ENCODE measurements at regions not wholly inside any gene's neighbourhood (a gene's known extent, or its start where the extent isn't known, plus 50 kb on each side); places are given as distances from the start of the nearest gene placed in this dataset.
"Not testable (repeated sequence)": the region's sequence is repeated elsewhere in the genome, so short reads cannot be mapped to it uniquely, and the experiment has no call there.

DNA sequence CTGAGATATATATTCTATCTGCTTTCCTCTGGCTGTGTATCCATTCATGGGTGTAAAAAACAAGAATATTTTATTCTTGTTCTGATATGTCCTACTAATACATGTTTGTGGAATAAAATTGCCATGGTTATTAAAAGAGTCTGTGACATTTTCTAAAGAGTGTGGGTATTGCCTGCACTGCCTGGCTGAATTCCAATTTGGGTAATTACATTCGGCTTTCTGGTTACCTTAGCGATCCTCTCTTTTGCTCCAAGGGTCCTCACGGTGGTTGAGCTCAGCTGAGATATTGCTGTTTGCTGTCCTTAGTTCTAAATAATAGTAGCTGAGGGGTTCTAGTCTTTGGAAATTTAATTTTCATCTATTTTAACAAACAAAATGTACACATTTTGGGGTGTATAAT lies 301.4 kb upstream of the DNAJC19 start:
- no peak for DNase-seq (ENCODE audit: insufficient read length, low spot score)
- no peak for FAIRE-seq

DNA sequence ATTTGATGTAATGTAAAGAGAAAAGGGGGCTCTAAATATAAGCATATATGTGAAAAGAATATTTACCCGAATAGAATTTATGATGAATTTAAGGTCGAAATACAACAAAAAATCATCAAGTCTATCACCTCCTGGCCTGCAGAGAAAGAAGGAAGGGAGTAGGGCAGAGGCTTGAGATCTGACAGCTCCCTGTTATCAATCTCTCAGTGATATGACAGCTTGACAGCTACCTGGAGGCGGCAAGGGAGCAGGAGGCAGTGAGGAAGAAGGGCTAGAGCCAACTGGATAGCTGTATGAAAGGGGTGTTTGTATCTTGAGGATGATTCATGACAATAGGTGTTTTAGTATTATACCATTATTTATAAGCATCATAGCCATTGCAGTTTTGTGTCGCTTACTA lies 299.8 kb upstream of the DNAJC19 start:
- FAIRE-seq = no peak
- no peak for DNase-seq (ENCODE audit: insufficient read length, low spot score)

DNA sequence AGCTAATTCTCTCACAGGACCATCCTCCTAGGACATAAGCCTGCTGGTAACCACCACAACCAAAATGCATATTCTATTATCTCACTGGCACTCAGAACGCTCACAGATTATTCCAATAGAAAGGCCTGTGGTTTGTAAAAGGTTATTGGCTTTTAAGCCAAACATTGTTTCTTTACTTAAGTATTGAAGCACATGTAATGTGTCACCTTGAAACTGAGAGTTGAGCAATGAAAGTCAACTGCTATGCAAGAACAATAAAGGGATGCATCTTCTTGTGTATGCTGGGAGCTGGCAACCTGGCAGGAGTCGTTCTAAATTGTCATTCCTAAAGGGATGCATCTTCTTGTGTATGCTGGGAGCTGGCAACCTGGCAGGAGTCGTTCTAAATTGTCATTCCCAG lies 298.6 kb upstream of the DNAJC19 start:
- no peak for FAIRE-seq
- no peak for DNase-seq (ENCODE audit: insufficient read length, low spot score)

GRCh38 chr3:181279239-181279565 lies 289.7 kb upstream of the DNAJC19 start:
- FAIRE-seq (no peak), DNase-seq (ENCODE audit: insufficient read length, low spot score) (no peak)

- FAIRE-seq = no peak
- no peak for DNase-seq (ENCODE audit: insufficient read length, low spot score)
Measured at GRCh38 chr3:181278468-181279238, 289.1 kb upstream of the DNAJC19 start.

GRCh38 chr3:181276358-181276896 lies 286.9 kb upstream of the DNAJC19 start:
- DNase-seq (ENCODE audit: insufficient read length, low spot score) (no peak), FAIRE-seq (no peak)

GRCh38 chr3:181274025-181274424 lies 284.5 kb upstream of the DNAJC19 start:
- DNase-seq (ENCODE audit: insufficient read length, low spot score) (no peak), FAIRE-seq (no peak)

DNA sequence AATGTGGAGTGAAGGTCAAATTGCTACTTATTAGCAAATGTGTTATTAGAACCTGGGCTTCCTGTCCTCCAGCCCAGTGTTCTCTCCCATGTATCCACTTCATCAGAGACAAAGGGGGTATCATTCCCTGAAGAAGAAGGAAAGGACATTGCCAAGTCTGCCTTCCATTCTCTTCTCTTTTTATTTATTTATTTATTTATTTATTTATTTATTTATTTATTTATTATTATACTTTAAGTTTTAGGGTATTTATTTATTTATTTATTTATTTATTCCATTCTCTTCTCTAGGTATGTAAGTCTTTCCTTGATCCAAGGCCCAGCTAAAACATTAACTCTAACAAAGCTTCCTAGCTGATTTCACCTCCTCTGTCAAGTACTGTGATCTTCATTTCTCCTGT lies 277.8 kb upstream of the DNAJC19 start:
- DNase-seq (ENCODE audit: insufficient read length, low spot score) (no peak), FAIRE-seq (no peak)

DNA sequence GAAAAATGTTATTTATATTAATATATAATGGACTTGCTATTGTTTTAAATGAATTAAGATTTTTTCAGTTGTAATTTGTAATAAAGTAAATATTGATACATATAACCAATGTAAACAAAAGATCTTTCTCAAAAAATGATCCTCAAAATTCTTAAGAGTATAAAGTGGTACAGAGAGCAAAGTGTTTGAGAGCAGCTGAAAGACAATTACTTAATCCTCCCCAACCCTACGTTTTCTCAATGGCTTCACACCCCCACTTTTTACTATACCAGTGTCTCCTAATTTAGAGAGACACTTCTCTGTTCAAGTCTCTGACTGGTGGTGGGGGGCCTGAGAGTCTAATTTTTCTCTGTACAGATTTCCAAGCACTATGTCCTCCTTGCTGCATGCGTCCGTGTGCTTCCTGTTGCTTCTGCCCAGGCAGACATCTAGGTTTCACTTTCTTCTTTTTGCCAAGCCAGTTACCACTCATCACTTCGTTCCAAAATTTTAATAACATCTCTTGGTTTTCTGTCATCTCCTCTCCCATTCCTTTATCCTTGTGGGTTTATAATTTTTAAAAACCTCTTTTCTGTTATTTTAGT lies 276.3 kb upstream of the DNAJC19 start:
- FAIRE-seq = no peak
- DNase-seq (ENCODE audit: insufficient read length, low spot score) = no peak

DNA sequence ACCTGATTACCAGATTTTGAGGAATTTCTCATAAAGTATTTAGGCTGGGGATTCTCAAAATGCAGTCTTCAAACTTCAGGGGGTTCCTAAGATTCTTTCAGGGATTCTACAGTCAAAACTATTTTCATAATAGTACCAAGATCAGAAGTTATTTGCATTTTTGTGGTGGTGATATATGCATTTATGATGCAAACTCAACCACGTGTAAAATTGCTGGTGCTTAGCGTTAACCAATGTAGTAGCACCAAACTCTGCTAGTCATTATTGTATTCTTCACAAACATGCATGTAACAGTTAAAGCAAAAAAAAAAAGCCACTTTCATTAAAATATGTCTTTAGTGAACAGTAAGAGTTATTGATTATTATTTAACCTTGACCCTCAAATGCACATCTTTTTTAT lies 274.9 kb upstream of the DNAJC19 start:
- no peak for FAIRE-seq
- DNase-seq (ENCODE audit: insufficient read length, low spot score) = no peak

DNA sequence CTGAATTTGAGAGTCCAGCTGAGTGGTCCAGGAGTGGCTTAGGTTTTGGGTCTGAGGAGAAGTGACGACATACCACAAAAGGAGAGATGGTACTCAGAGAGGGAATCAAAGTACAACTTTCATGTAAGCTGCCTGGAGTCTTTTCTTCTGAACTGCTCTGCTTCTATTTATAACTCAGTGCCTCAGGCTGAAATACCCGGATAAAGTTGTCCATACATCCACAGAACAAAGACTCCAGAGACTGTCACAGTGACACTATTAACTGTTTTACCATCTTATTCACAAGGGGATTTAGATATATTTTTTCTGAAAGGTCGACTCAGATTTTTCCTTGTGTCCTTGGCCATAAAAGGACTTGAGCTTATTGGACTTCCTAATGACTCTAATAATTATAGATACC lies 264.3 kb upstream of the DNAJC19 start:
- DNase-seq (ENCODE audit: insufficient read length, low spot score) (no peak), FAIRE-seq (no peak)

- DNase-seq (ENCODE audit: insufficient read length, low spot score) = no peak
- FAIRE-seq = no peak
Measured at GRCh38 chr3:181252631-181253030, 263.1 kb upstream of the DNAJC19 start.

DNA sequence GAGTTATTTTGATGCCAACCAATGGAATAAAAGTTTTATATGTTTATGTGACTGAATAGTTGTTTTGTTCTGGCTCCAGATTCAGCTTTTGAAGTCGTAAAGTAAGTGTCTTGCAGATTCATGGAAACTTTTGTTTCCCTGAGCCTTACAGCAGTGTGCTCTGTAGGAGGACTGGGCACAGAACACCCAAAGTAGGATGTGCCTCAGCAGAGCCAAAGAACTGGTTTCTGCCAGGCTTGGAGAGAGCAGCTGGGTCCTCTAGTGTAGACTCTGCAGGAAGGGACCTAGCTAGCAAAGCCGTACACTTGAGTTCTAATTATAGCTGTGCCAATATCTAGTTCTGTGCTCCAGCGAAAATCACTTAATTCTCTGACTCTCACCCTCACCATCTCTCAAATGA lies 261.2 kb upstream of the DNAJC19 start:
- FAIRE-seq (no peak), DNase-seq (ENCODE audit: insufficient read length, low spot score) (no peak)

- DNase-seq (ENCODE audit: insufficient read length, low spot score) (no peak), FAIRE-seq (no peak)
Measured at GRCh38 chr3:181239441-181239840, 249.9 kb upstream of the DNAJC19 start.

DNA sequence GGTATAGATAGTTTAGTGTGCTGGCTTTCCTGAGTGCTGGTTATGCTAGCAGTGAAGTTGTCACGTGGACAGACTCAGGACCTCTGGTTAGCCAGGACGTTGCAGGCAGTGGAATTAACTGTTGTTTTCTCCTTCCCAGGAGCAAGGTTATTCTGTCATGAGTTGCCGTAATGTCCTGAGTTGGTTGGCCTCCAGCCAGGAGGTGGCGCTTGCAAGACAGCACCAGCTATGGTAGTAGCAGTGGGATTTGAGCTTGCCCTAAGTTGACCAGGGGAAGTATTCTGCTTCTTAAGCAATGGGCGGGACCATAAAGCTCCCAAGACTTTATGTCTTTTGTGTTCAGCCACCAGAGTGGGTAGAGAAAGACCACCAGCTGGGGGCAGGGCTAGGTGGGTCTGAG lies 240.7 kb upstream of the DNAJC19 start:
- FAIRE-seq (no peak), DNase-seq (ENCODE audit: insufficient read length, low spot score) (no peak)

DNA sequence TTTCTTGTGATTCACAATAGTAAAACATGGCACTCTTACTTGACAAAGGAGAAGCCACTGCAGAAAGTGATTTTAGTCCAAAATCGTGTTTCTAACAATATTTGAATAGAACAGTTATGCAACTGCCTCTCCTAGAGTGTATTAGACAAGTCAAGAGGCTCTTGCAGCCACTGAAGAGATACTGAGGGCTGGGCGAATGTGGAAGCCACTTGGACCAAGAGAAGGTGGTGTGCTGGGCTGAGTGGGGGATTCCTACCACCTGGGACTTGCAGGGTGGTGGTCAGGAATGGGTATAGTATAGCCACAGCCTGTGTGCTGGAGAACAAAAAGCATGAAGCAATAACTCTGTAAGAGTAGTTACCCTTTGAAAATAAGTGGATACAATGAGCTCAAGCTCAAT lies 223.8 kb upstream of the DNAJC19 start:
- FAIRE-seq (no peak), DNase-seq (ENCODE audit: insufficient read length, low spot score) (no peak)

- DNase-seq (ENCODE audit: insufficient read length, low spot score) = no peak
- FAIRE-seq = no peak
Measured at GRCh38 chr3:181212271-181212670, 222.7 kb upstream of the DNAJC19 start.

DNA sequence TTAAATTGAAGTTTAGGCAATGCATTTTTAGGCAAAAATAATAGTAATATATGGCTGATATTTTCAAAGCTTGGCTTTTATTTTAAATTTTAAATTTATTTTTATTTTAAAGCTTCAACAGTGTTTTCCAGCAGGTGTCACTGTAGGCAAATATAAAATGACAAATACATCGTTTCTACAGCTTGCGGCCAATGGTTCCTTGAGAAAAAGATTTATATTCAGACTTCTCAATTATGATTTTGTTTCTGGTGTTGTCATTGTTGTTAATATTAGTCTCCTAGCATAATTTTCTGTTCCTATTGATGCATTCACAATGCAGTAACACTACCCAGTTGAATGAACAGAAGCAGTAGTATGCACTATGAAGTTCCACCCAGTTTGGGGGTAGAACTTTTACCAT lies 220.7 kb upstream of the DNAJC19 start:
- DNase-seq (ENCODE audit: insufficient read length, low spot score) (peak; percentile 5), FAIRE-seq (no peak)

- FAIRE-seq (no peak), DNase-seq (ENCODE audit: insufficient read length, low spot score) (no peak)
Measured at GRCh38 chr3:181189556-181189955, 200.0 kb upstream of the DNAJC19 start.

DNA sequence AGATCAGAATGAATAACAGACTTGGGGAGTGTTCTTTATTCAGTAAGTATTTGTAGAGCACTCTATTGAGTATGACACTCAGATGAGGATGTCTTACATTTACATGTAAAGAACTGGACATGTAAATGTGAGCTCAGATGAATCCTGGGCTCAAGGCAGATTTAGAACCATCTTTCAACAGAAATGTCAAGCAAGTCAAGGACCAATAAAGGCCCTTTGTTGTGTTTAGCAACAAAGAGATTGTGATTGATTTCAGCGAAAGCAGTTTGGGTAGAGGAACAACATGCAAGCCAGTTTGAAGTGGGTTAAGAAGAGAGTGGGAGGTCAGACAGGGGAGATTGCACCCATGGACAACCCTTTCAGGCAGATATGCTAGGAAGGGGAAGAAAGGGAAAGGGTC lies 194.2 kb upstream of the DNAJC19 start:
- DNase-seq (ENCODE audit: insufficient read length, low spot score) = no peak
- no peak for FAIRE-seq

GRCh38 chr3:181183057-181183456 lies 193.5 kb upstream of the DNAJC19 start:
- not testable (repeated sequence) for FAIRE-seq; DNase-seq (ENCODE audit: insufficient read length, low spot score)

- FAIRE-seq (no peak), DNase-seq (ENCODE audit: insufficient read length, low spot score) (no peak)
Measured at GRCh38 chr3:181178991-181179390, 189.5 kb upstream of the DNAJC19 start.

DNA sequence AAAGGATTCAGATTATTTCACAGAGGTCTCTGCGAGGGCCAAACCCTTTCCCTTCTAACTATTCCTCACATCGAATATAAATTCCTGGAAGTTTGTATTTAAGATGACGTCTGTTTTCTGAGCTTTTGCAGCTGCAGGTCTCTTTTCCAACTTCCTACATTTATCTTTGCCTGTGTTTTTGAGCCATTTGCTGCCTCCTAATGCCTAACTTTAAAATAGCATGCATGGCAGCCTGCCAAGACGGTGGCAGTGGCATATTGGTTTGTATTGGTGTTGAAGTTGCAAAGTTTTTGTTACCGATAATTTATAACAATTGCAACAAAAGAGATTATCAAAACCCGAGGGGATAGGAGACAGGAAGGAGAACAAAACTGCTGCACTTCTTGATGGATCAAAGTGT lies 187.1 kb upstream of the DNAJC19 start:
- no peak for FAIRE-seq
- DNase-seq (ENCODE audit: insufficient read length, low spot score) = peak; percentile 4

Data from HTR-8/SVneo (cell line).